Bone marrow (tissue), 2 donors: ENCODE measurements at regions not wholly inside any gene's neighbourhood (a gene's known extent, or its start where the extent isn't known, plus 50 kb on each side); places are given as distances from the start of the nearest gene placed in this dataset.

ENCODE experiments used
- DNase-seq, 2 donors: peaks; one replicate each; lab custom pipeline; 2025; lab: John Stamatoyannopoulos, UW

DNA sequence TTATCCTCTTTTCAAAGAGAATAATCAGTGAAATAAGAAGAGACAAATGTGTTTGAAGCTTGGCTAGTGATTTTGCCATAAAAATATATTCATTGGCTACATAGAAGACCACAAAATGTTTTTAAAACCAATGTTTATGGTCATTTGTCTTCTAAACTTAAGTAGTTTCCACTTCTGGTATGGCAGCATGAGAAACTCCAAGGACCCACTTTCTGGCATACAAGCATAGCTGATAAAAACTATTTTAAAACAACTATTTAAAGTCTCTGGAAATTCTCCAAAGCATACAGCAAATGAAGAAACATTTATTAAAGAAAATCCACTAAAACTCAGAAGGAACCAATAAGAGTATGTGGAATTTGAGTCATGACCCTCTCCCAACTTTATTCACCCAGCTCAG lies 89.2 kb upstream of the TOMM7 start:
- no peak for DNase-seq

- no peak for DNase-seq
Measured at GRCh38 chr7:22909917-22910316, 87.3 kb upstream of the TOMM7 start.

DNA sequence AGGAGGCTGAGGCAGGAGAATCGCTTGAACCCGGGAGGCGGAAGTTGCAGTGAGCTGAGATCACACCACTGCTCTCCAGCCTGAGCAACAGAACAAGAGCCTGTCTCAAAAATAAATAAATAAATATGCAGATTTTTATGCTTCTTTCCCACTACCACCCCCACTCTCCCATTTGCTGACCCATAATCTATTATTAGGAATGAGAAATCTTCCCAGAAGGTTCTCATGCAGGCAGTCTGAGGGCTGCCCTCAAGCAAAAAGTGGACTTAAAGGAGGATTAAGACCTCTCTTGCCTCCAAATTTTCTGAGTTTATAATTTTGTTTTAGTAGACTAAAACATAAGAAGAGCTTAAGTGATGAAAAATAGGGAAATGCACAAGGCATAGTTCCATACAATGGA lies 85.2 kb upstream of the TOMM7 start:
- no peak for DNase-seq

- no peak for DNase-seq
Measured at GRCh38 chr7:22900784-22901183, 78.1 kb upstream of the TOMM7 start.

- DNase-seq = no peak
Measured at GRCh38 chr7:22900101-22900500, 77.5 kb upstream of the TOMM7 start.

GRCh38 chr7:22896917-22897316 lies 74.3 kb upstream of the TOMM7 start:
- DNase-seq = no peak

DNA sequence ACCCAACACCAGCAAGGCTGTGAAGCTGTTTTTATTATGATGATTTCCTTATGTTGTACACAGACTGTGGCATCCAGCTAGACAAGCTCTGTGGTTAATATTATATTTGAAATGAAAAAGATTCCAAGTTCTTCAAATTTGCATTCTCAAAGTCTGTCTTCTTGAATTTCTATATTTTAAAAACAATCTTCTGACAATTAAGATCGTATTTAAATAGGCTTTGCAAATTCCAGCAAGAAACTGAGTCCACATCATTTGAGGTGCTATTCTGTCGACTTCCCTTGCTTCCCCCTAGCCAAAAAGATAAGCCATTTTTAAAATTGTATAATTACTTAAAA lies 73.1 kb upstream of the TOMM7 start:
- no peak for DNase-seq

DNA sequence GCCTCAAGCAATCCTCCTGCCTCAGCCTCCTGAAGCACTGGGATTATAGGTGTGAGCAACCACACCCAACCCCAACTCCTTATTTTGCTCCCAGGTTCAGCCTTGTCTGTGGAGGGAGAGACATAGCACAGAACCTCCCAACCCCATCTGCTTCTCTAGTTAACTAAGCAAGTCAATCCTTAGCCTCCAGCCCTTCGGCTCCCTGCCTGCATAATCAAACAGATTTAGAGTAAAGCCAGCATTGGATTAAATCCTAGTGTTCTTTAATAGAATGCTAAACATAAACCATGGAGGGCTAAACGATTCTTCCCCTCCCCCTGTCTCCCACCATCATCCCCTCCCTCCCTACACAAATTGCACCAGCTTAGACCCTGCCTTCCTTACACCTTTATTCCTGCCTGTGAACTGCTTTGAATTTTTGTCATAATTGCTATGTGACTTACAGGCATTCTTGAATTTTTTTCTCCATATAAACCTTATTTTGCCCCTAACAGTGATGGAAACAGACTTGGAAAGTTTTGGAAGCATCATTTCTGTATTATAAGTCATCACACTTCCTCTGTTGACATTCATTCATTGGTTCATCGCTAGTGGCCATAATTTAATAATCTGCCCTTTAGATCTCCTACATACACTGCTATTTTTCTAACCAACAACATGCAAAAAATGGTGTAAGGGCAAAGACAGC lies 72.6 kb upstream of the TOMM7 start:
- no peak for DNase-seq

DNA sequence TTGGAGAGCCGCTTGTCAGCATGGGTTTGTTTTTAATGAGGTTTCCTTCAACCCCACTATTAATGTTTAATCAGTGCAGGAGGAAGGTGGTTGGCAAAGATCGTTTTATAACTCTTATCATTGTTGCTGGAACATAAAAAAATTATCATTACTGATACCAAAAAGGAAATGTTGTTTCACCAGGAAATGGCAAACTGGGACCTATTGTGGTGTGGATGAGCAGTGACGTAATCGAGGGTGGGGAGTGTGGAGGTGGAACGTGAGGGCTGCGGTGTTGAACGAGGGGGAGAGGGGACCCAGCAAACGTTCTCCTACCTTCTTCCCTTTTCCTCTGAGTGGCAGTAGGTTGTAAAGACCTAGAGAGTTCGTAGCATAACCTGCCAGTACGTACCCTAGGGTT lies 71.9 kb upstream of the TOMM7 start:
- no peak for DNase-seq

DNA sequence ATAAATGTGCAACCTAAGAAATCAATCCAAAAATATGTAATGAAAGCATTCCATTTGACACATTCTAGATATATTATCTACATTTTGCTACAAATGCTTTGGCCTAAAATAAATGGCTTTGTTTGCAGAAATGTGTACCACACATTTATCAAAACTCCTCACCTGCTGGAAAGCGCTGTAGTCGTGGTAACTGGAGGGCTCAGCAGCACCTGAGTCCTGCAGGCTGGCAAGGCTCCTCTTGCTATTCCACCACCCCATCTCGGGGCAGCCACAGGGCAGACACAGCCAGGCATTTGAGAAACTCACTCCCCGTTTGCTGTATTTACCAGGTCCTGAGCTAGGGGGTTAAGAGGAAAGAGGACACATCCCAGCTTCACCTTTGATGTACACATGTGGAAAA lies 68.1 kb upstream of the TOMM7 start:
- DNase-seq = no peak

DNA sequence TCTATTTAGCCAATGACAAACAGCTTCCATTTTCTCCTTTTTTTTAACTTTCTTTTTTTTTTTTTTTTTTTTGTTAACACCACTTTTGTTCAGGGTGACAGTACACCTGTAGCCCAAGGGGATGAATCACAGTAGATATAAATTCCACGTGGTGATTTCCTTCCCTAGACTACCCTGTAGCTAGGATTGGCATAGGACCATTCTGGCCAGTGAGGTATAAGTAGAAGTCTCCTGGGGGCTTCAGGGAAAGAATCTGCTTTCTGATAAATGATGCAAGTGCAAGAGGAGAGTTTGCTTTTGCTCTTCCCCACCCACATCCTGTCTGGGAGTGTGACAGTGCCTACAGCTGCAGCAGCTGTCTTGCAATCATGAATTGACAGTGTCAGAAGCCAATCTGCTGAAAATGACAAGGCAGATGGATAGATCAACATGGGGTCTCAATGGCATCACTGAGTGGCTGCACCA lies 63.2 kb upstream of the TOMM7 start:
- peak in 1 of 2 donors; percentile 41 for DNase-seq

- DNase-seq = peak in 1 of 2 donors; percentile 59
Measured at GRCh38 chr7:22884911-22885788, 62.5 kb upstream of the TOMM7 start.

GRCh38 chr7:22882106-22882505 lies 59.5 kb upstream of the TOMM7 start:
- no peak for DNase-seq

- DNase-seq = no peak
Measured at GRCh38 chr7:22879709-22880306, 57.2 kb upstream of the TOMM7 start.

DNA sequence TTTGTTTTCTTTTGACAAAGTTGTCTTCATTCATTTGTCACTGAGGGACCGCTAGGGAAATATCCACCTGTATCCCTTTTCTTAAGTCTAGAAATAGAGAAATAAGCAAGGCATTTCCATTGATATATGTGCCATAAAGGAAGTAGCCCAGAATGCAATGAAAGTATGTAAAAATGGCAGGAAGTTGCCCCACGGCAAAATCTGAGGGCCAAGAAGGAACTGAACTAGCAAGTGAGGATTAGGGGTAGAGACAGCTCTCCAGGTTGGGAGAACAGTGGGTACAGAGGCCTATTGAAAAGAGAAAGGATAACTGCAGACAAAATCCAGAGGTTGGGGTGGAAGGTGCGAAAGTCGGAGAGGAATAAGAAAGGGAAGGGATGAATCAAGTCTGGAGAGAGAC lies 56.6 kb upstream of the TOMM7 start:
- no peak for DNase-seq

- no peak for DNase-seq
Measured at GRCh38 chr7:22876986-22877729, 54.5 kb upstream of the TOMM7 start.

DNA sequence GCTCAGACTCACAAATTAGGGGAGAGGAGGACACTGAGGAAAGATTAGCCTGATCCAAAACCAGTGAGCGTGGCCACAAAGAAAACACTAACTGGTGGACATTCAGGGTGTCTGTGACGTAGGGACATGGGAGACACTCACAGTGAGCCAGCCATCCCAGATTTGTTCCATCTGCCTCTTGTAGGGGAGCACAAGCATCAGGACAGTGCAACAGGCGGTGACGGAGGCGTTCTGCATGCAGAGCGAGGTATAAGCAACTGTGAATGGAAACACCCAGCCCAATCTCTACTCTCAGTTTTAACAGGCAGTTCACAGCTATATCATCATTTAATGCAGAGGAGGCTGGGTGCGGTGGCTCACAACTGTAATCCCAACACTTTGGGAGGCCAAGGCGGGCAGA lies 52.8 kb upstream of the TOMM7 start:
- no peak for DNase-seq

DNA sequence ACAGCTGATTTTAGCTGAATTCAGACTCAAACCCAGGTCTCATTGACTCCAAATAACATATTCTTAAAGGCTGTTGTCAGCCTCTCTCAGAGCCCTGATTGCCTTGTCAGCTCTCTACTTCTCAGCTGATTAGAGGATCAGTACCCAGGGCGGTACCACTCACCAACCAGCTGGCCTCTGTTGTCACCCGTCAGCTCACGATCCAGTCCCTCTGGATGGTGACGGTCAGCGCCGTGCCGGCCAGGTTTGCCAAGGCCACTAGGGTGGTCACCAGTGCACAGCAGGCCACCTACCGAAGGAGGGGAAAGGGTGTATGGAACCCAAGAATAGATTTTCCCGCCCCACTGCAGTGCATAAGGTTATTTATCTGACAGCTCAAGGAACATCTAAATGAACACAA lies 52.3 kb upstream of the TOMM7 start:
- no peak for DNase-seq
